Testis (tissue), 2 donors: ENCODE measurements at regions not wholly inside any gene's neighbourhood (a gene's known extent, or its start where the extent isn't known, plus 50 kb on each side); places are given as distances from the start of the nearest gene placed in this dataset.
A peak's percentile ranks its signal among the peaks of the same experiment; 100 is the strongest.

ENCODE experiments used
- DNase-seq: peaks from one replicate; pipeline ENCODE4 v3.0.0-alpha.2; 2019
- H3K27ac ChIP-seq, 2 donors: fragments of 200-600 bp; sonication (generic); one replicate each; pipeline ENCODE4 v1.5.1; 2019
- H3K27me3 ChIP-seq: fragments of 200-600 bp; sonication (generic); one replicate; pipeline ENCODE4 v1.5.1; 2019
- H3K36me3 ChIP-seq: fragments of 200-600 bp; sonication (generic); one replicate; pipeline ENCODE4 v1.5.1; 2017; ENCODE audit warnings: low read depth; ENCODE audit errors: missing control alignments
- H3K4me1 ChIP-seq: fragments of 200-600 bp; sonication (generic); one replicate; pipeline ENCODE4 v1.5.1; 2019
- H3K4me3 ChIP-seq, 2 donors: fragments of 200-600 bp; sonication (generic); one replicate each; pipeline ENCODE4 v1.5.1; 2017 to 2019
- H3K9me3 ChIP-seq: fragments of 200-600 bp; sonication (generic); one replicate; pipeline ENCODE4 v1.5.1; 2017
- POLR2A ChIP-seq: fragments of 450-650 bp; IDR thresholded peaks from one replicate; pipeline ENCODE4 v1.6.1; 2017; ENCODE audit warnings: antibody characterized with exemption, mild to moderate bottlenecking, moderate library complexity
- WGBS, 2 donors: methylation state at CpG; one replicate each; pipeline ENCODE4 v1.1.5; 2018; 5-methylcytosine and 5-hydroxymethylcytosine counted together
- intact Hi-C: fragments of 100-400 bp; cut with DNase I; formaldehyde crosslinking; loops from one replicate; pipeline ENCODE4 v1.15.1; 2023; ENCODE audit warnings: low total_unique reads
- TF ChIP-seq, protein P1 (sequence below), 3 experiments: fragments of 450-650 bp in 2 of 3; fragments of 200-600 bp in 1 of 3; sonication (generic) in 1 of 3; IDR thresholded peaks; one replicate each; pipeline ENCODE4 v1.5.1; 2016 to 2019; ENCODE audit warnings: antibody characterized with exemption in 3 of 3, mild to moderate bottlenecking in 2 of 3, moderate library complexity in 1 of 3

DNA sequence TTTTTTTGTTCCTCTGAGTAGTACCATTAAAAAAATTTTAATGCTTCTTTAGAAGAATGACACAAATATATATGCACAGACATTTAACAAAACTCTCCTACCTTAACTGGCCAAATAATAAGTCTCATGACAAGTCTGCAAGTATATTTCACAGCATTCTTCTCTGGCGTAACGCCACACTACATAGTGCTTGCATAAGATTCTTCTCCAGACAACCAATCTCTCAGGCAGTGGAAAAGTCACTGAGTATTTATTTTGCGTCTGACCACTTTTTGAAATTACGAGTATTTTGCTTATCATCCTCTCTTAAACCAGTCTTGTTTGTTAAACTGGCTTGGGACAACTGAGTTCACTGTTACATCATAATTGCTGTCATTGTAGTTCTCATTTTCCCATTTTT lies 749.2 kb downstream of the ADCYAP1 start:
- TF ChIP-seq POLR2A, result no peak
- TF ChIP-seq, protein P1, sequence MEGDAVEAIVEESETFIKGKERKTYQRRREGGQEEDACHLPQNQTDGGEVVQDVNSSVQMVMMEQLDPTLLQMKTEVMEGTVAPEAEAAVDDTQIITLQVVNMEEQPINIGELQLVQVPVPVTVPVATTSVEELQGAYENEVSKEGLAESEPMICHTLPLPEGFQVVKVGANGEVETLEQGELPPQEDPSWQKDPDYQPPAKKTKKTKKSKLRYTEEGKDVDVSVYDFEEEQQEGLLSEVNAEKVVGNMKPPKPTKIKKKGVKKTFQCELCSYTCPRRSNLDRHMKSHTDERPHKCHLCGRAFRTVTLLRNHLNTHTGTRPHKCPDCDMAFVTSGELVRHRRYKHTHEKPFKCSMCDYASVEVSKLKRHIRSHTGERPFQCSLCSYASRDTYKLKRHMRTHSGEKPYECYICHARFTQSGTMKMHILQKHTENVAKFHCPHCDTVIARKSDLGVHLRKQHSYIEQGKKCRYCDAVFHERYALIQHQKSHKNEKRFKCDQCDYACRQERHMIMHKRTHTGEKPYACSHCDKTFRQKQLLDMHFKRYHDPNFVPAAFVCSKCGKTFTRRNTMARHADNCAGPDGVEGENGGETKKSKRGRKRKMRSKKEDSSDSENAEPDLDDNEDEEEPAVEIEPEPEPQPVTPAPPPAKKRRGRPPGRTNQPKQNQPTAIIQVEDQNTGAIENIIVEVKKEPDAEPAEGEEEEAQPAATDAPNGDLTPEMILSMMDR (IDR thresholded peaks at IDR 0.05), result no peak
- no peak overlapping the region for H3K4me3 ChIP-seq
- H3K9me3 ChIP-seq, result no peaks in the 10 kb centered on the region
- 90 to 91% methylated on average over 4 of the region's 4 CpGs for WGBS, 2 donors
- no peaks in the 10 kb centered on the region for H3K36me3 ChIP-seq
- intact Hi-C loops, result no loop called here
- no peaks in the 10 kb centered on the region for H3K4me1 ChIP-seq
- no peak for DNase-seq
- H3K27me3 ChIP-seq, result no peaks in the 10 kb centered on the region
- H3K27ac ChIP-seq, result no peak overlapping the region

DNA sequence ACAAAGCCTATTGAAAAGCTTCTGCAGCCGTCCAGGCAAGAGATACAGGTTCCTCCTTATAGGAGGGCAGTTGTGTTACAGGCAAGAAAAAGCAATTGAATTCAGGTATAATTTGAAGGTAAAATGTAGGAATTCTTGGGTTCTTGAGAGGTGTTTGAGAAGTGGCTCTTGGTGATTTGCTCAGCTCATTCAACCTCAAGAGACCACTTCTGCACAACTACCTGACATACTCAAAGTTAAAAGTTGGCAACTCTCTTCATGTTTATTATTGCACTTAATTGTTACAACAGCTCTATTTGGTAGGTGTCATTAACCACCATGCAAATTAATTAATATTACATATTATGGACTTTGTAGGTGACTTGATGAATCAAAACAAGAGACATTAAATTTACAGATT lies 753.2 kb downstream of the ADCYAP1 start:
- intact Hi-C loops, result no loop called here
- H3K27ac ChIP-seq, result no peak overlapping the region
- H3K36me3 ChIP-seq, result no peaks in the 10 kb centered on the region
- H3K4me1 ChIP-seq, result no peaks in the 10 kb centered on the region
- H3K27me3 ChIP-seq, result no peaks in the 10 kb centered on the region
- no peak overlapping the region for H3K4me3 ChIP-seq
- WGBS, 2 donors, result 85 to 94% methylated on average over 1 of the region's 1 CpG
- no peak for TF ChIP-seq POLR2A
- TF ChIP-seq, protein P1 (IDR thresholded peaks at IDR 0.05), result no peak
- DNase-seq, result no peak
- H3K9me3 ChIP-seq, result no peaks in the 10 kb centered on the region

DNA sequence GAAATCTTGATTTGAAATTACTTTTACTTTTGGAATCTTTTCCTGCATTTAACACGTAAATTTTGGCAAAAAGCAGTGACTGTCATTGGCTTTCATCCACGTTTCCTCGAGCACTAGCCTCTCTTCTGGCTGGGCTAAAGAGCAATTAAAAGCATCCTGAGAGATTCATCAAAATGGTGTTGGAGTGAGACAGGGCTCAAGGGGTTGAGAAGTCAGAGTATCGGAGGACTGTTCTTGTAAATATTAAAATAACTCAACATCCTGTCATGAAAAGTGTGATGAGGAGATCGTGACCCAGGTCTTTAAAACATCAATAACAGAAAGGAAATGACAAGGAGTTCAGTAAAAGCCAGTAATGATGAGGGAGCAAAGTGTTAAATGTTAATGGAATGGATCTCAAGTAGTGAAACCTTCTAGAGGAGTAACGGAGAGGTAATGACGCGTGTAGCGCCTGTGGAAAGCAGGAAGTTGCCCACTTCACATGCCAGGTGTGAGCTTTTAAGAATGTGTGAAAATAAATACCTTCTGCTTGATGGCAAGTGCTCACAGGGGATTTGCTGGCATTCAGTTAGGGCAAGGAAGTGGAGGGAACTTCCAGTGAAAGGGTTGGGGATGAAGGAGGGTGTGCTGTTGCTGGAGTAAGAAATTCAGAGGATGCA lies 754.4 kb downstream of the ADCYAP1 start:
- Histone ChIP-seq H3K36me3 (no peaks in the 10 kb centered on the region), H3K27me3 (no peaks in the 10 kb centered on the region), H3K4me3 (no peak overlapping the region), H3K9me3 (no peaks in the 10 kb centered on the region), H3K27ac (no peak overlapping the region), H3K4me1 (no peaks in the 10 kb centered on the region)
- 52 to 62% methylated on average over 9 of the region's 9 CpGs for WGBS, 2 donors
- no peak for TF ChIP-seq POLR2A
- TF ChIP-seq, protein P1 (IDR thresholded peaks at IDR 0.05), result no peak
- DNase-seq, result no peak
- intact Hi-C loops, result no loop called here

DNA sequence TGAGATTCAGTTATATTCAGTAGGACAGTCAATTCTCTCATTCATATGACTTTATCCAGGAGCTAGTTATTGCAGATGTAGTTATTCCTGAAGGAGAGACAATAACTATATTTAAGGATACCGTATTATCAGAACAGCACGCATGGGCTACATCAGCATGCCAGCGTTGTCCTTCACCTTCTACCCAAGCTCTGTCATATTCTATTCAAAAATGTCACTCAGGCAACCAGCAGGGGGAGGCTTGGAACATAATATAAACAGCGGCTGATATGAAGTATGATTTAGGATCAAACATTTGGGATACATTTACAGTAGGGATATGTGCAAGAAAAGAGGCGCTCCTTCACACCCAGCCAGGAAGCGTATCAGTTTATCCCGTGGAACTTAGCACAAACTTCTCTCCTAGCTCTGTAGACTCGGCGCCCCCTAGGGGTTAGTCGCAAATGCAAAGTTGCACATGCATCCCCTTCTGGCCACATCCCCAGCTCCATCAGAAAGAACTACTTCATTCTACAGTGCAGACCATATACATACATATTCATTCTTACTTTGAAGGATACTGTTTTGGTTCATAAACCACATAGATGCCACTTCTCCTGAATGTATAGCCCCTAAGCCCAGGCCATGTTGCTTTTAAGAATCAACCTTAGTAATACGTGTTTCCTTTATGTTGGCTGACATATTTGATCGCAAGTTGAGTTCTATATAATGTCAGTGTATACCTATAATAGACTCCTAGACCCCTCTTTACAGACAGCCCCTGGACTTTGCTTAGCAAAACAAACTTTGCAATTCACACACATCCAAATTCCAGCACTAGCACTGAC lies 759.4 kb downstream of the ADCYAP1 start:
- Histone ChIP-seq H3K4me1 (peaks cover 3% of the 10 kb centered on the region), H3K9me3 (no peaks in the 10 kb centered on the region), H3K36me3 (no peaks in the 10 kb centered on the region), H3K27ac (no peak overlapping the region), H3K27me3 (no peaks in the 10 kb centered on the region), H3K4me3 (no peak overlapping the region)
- peak; percentile 74 for DNase-seq
- no peak for TF ChIP-seq POLR2A
- TF ChIP-seq, protein P1 (IDR thresholded peaks at IDR 0.05), result peak; percentile 33 to 67 (median 37)
- intact Hi-C loops, result no loop called here
- 55 to 57% methylated on average over 12 of the region's 12 CpGs for WGBS, 2 donors
